ENCODE measurements at regions not wholly inside any gene's neighbourhood (a gene's known extent, or its start where the extent isn't known, plus 50 kb on each side); places are given as distances from the start of the nearest gene placed in this dataset.

DNA sequence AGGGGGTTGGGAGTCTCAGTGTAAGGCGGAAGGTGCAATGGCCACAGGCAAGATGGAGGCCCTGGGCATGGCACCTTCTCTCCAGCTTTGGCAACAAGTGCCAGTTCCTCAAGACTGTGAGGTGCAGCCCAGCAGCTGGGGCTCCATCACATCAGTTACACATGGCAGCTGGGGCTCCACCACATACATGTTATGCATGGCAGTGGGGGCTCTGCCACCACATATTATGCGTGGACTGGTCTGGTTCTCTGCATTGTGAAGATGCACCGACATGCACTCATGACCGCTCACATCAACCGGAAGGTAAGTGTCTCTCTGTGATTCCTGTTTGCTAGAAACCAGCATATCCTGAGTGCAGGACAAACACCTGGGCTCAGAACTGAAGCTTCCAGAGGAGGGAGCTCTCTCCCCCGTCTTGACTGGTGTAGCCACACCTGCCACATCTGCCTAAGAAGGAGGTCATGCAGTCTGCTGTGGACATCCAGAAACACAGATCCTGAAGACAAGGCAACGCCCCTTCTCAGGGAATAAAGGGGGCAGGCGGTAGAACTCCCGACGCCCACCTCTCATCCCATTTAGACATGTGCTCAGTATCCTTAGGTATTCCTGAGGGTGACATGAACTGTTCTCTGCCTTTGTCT is 104.1 kb upstream of the TMPRSS2 start:
- TF ChIP-seq, protein P1, sequence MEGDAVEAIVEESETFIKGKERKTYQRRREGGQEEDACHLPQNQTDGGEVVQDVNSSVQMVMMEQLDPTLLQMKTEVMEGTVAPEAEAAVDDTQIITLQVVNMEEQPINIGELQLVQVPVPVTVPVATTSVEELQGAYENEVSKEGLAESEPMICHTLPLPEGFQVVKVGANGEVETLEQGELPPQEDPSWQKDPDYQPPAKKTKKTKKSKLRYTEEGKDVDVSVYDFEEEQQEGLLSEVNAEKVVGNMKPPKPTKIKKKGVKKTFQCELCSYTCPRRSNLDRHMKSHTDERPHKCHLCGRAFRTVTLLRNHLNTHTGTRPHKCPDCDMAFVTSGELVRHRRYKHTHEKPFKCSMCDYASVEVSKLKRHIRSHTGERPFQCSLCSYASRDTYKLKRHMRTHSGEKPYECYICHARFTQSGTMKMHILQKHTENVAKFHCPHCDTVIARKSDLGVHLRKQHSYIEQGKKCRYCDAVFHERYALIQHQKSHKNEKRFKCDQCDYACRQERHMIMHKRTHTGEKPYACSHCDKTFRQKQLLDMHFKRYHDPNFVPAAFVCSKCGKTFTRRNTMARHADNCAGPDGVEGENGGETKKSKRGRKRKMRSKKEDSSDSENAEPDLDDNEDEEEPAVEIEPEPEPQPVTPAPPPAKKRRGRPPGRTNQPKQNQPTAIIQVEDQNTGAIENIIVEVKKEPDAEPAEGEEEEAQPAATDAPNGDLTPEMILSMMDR (conservative IDR thresholded peaks at IDR 0.05; ENCODE audit: low read length), result no peak
- TF ChIP-seq EZH2phosphoT487 (IDR thresholded peaks at IDR 0.05; ENCODE audit: borderline replicate concordance, low read depth, low read length), result no peak
